ENCODE measurements at regions not wholly inside any gene's neighbourhood (a gene's known extent, or its start where the extent isn't known, plus 50 kb on each side); places are given as distances from the start of the nearest gene placed in this dataset.

DNA sequence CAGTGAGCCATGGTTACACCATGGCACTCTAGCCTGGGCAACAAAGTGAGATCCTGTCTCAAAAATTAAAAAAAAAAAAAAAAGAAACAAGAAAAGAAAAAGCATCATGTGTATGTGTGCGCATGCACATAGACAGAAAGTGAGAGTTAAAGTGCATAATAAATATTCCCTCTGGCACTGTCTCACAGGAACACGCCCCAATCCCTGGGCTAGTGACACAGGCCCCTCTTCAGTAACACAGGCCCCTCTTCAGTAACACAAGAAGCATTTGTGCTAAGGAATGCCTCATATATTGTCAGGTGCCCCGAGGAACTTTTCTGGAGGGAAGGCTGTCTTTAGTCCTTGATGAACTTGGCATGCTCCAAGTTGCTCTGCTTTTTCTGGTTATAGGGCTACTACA lies 57.5 kb downstream of the RPL27A start:
- no peaks in the 10 kb centered on the region for H4K20me1 ChIP-seq (ENCODE audit: insufficient read depth, low read length)
- H3K9me3 ChIP-seq (ENCODE audit: low read length): no peaks in the 10 kb centered on the region
- no peaks in the 10 kb centered on the region for H3K79me2 ChIP-seq (ENCODE audit: insufficient read depth, low read length)
- H3K9ac ChIP-seq (ENCODE audit: low read length): no peak overlapping the region
- no peaks in the 10 kb centered on the region for H3K9me2 ChIP-seq (ENCODE audit: low read depth, low read length)
- no peaks in the 10 kb centered on the region for H3F3A ChIP-seq (ENCODE audit: insufficient read depth, low read length)
- no peak overlapping the region for H3K4me3 ChIP-seq (ENCODE audit: low read depth, low read length, poor library complexity, severe bottlenecking)
- no peaks in the 10 kb centered on the region for H3K36me3 ChIP-seq (ENCODE audit: insufficient read depth, low read length)
- H2AFZ ChIP-seq (ENCODE audit: low read length): no peak overlapping the region
- no peak overlapping the region for H3K27ac ChIP-seq (ENCODE audit: low read depth, low read length, poor library complexity, severe bottlenecking)
- no peaks in the 10 kb centered on the region for H3K4me1 ChIP-seq (ENCODE audit: insufficient read depth, low read length, severe bottlenecking)
- no peak overlapping the region for H3K4me2 ChIP-seq (ENCODE audit: low read length)
- H3K27me3 ChIP-seq (ENCODE audit: insufficient read depth, low read length): no peaks in the 10 kb centered on the region
- TF ChIP-seq, protein P1, sequence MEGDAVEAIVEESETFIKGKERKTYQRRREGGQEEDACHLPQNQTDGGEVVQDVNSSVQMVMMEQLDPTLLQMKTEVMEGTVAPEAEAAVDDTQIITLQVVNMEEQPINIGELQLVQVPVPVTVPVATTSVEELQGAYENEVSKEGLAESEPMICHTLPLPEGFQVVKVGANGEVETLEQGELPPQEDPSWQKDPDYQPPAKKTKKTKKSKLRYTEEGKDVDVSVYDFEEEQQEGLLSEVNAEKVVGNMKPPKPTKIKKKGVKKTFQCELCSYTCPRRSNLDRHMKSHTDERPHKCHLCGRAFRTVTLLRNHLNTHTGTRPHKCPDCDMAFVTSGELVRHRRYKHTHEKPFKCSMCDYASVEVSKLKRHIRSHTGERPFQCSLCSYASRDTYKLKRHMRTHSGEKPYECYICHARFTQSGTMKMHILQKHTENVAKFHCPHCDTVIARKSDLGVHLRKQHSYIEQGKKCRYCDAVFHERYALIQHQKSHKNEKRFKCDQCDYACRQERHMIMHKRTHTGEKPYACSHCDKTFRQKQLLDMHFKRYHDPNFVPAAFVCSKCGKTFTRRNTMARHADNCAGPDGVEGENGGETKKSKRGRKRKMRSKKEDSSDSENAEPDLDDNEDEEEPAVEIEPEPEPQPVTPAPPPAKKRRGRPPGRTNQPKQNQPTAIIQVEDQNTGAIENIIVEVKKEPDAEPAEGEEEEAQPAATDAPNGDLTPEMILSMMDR (IDR thresholded peaks at IDR 0.05; ENCODE audit: low read length): no peak
- TF ChIP-seq EZH2 (IDR thresholded peaks at IDR 0.05; ENCODE audit: borderline replicate concordance, low read length): no peak

DNA sequence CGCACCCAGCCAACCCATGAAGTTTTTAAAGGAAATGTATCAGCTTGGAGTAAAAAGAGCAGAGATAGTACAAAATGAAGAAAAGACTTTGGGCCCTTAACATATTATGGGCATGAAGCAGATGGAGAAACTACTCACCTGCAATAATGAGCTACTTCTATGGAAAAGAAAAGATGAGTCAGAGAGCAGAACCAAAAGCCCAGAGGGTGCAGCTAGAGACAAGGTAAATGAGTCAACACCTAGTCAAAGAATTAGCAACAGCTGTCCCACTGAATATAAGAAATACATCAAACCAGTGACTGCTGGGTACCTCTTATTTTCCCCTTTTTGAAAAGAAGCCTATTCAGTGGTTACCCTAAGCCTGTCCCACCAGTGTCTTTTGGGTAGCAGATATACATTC lies 61.8 kb downstream of the RPL27A start:
- Histone ChIP-seq H3K9me3 (ENCODE audit: low read length) (no peaks in the 10 kb centered on the region), H3K4me2 (ENCODE audit: low read length) (no peak overlapping the region), H3K9me2 (ENCODE audit: low read depth, low read length) (no peaks in the 10 kb centered on the region), H3K27me3 (ENCODE audit: insufficient read depth, low read length) (no peaks in the 10 kb centered on the region), H3K4me3 (ENCODE audit: low read depth, low read length, poor library complexity, severe bottlenecking) (no peak overlapping the region), H3K36me3 (ENCODE audit: insufficient read depth, low read length) (no peaks in the 10 kb centered on the region), H4K20me1 (ENCODE audit: insufficient read depth, low read length) (no peaks in the 10 kb centered on the region), H3K79me2 (ENCODE audit: insufficient read depth, low read length) (no peaks in the 10 kb centered on the region), H3F3A (ENCODE audit: insufficient read depth, low read length) (no peaks in the 10 kb centered on the region), H2AFZ (ENCODE audit: low read length) (no peak overlapping the region), H3K4me1 (ENCODE audit: insufficient read depth, low read length, severe bottlenecking) (no peaks in the 10 kb centered on the region), H3K27ac (ENCODE audit: low read depth, low read length, poor library complexity, severe bottlenecking) (no peak overlapping the region), H3K9ac (ENCODE audit: low read length) (no peak overlapping the region)
- TF ChIP-seq EZH2 (IDR thresholded peaks at IDR 0.05; ENCODE audit: borderline replicate concordance, low read length): no peak
- TF ChIP-seq, protein P1 (IDR thresholded peaks at IDR 0.05; ENCODE audit: low read length): no peak

- Histone ChIP-seq H3K27me3 (ENCODE audit: insufficient read depth, low read length) (no peaks in the 10 kb centered on the region), H3K4me3 (ENCODE audit: low read depth, low read length, poor library complexity, severe bottlenecking) (no peak overlapping the region), H2AFZ (ENCODE audit: low read length) (no peak overlapping the region), H3F3A (ENCODE audit: insufficient read depth, low read length) (no peaks in the 10 kb centered on the region), H3K4me1 (ENCODE audit: insufficient read depth, low read length, severe bottlenecking) (no peaks in the 10 kb centered on the region), H3K79me2 (ENCODE audit: insufficient read depth, low read length) (no peaks in the 10 kb centered on the region), H4K20me1 (ENCODE audit: insufficient read depth, low read length) (no peaks in the 10 kb centered on the region), H3K4me2 (ENCODE audit: low read length) (no peak overlapping the region), H3K9ac (ENCODE audit: low read length) (no peak overlapping the region), H3K27ac (ENCODE audit: low read depth, low read length, poor library complexity, severe bottlenecking) (no peak overlapping the region), H3K36me3 (ENCODE audit: insufficient read depth, low read length) (no peaks in the 10 kb centered on the region), H3K9me3 (ENCODE audit: low read length) (no peaks in the 10 kb centered on the region), H3K9me2 (ENCODE audit: low read depth, low read length) (no peaks in the 10 kb centered on the region)
- TF ChIP-seq, protein P1 (IDR thresholded peaks at IDR 0.05; ENCODE audit: low read length): no peak
- TF ChIP-seq EZH2 (IDR thresholded peaks at IDR 0.05; ENCODE audit: borderline replicate concordance, low read length): no peak
Measured at GRCh38 chr11:8745431-8746253, 63.0 kb downstream of the RPL27A start.
